ENCODE measurements at regions not wholly inside any gene's neighbourhood (a gene's known extent, or its start where the extent isn't known, plus 50 kb on each side); places are given as distances from the start of the nearest gene placed in this dataset.
"Not testable (repeated sequence)": the region's sequence is repeated elsewhere in the genome, so short reads cannot be mapped to it uniquely, and the experiment has no call there.

- DNase-seq: no peak
Measured at GRCh38 chr3:118213892-118214291, 820.8 kb downstream of the IGSF11 start.

DNA sequence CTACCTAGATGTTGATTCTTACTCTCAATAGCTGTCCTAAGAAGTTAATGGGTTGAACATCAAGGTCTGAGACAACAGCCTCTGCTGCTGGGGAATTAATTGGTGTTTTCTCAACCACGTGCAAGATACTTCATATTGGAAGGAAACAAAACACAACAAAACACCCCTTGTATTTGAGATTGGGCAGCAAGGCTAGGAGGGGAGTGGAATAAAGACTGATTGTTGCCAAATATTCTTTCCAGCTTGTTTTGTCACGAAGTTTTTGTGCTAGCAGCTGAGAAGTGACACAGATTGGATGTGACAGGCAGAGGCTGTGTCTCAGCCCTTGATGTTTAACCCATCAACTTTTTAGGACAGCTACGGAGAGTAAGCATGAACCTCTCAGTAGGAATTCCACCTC is 808.4 kb downstream of the IGSF11 start:
- no peak for DNase-seq

DNA sequence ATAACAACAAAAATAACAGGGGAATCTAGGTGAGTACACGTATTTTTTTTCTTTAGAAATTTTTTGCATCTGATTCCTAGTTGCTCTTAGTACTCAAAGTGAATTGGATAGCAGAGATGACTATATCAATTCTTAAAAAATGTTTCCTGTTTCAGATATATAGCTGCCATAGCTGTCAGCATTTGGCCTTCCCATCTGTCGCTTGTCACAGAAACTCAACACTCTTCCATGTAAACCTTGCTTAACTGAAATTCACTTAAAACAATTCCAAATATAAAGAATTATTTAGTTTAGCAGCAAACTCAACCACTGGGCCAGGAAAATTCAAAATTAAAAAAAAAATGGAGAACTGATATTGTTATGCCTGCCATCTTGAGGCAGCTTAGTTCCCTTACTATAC is 807.5 kb downstream of the IGSF11 start:
- DNase-seq: no peak

- no peak for DNase-seq
Measured at GRCh38 chr3:118228151-118228550, 806.5 kb downstream of the IGSF11 start.

GRCh38 chr3:118229196-118229595 is 805.5 kb downstream of the IGSF11 start:
- no peak for DNase-seq

- DNase-seq: no peak
Measured at GRCh38 chr3:118231578-118231977, 803.1 kb downstream of the IGSF11 start.

DNA sequence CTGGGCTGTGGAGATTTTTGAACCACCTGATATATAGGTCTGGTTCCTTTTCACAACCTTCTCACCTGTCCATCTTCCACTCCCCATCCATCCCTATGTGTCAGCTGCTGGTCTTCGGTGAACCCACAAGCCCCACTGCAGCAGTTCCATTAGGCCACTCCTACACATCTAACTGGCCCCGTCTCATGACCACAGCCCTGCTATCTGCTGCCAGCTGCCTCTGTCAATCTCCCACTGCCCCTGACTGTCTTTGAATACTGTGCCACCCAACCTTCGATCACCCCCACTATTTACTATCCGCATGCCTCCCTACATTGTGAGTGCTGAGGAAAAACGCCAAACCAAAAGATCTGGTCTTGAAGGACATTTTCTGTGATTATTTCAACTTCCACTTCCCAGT is 795.4 kb downstream of the IGSF11 start:
- no peak for DNase-seq

GRCh38 chr3:118244761-118245160 is 789.9 kb downstream of the IGSF11 start:
- DNase-seq: no peak

- DNase-seq: no peak
Measured at GRCh38 chr3:118245312-118245711, 789.3 kb downstream of the IGSF11 start.

DNA sequence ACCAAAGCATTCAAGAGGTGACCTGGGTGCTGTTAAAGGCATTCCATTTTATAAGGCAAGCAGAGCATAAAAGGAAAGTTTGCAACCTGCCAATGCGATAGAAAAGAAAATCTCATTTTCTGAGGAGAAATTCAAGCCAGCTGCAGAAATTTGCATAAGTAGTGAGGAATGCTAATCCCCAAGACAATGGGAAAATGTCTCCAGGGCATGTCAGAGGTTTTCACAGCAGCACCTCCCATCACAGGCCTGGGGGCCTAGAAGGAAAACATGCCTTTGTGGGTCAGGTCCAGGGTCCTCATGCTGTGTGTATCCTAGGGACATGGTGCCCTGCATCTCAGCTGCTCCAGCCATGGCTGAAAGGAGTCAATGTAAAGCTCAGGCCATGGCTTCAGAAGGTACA is 775.8 kb downstream of the IGSF11 start:
- not testable (repeated sequence) for DNase-seq

DNA sequence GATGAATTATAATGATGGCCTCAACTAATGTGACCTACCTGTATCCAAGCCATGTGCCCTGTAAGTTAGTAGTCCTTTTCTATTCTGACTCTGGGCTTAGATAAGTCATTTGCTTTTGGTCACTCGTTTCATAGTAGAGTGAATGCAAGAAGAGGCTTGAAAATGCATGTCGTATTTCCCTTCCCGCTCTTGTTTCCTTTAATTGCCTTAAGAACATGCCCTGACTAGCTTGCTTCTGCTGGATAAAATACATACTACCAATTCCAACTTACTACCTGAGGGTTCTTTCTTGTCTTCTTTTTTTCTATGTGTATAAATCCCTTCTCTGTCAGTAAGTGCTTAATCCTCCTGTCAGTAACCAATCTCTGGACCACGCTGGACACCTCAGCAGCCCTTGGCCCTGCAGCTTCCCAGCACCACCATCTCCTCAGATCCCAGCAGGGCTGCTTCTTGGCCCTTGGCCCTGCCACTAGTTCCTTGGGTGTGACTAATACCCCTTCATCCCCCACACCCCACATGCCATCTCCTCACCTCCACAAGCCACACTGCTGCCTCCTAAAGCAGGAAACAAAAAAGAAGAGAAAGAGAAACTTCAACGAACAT is 771.7 kb downstream of the IGSF11 start:
- no peak for DNase-seq

DNA sequence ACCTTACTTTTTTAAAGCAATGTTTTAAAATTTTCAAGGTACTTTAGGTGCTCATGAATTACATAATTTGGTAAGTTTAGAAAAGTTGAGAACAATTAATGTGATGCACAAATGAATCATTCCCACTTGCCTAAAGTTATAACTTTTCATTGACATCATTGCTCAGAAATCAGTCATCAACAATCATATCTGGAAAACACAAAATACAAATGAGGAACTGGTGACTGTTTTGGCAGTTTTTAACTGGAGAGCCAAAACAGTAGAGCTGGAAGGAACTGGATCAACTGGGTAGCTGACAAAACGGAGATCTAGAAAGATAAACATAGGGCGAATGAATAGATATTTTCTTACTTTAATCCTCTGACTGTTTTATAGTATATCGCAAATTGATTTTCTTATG is 767.1 kb downstream of the IGSF11 start:
- no peak for DNase-seq

- no peak for DNase-seq
Measured at GRCh38 chr3:118269537-118270125, 765.0 kb downstream of the IGSF11 start.

- DNase-seq: no peak
Measured at GRCh38 chr3:118272991-118273390, 761.7 kb downstream of the IGSF11 start.

- DNase-seq: no peak
Measured at GRCh38 chr3:118277814-118278213, 756.8 kb downstream of the IGSF11 start.

DNA sequence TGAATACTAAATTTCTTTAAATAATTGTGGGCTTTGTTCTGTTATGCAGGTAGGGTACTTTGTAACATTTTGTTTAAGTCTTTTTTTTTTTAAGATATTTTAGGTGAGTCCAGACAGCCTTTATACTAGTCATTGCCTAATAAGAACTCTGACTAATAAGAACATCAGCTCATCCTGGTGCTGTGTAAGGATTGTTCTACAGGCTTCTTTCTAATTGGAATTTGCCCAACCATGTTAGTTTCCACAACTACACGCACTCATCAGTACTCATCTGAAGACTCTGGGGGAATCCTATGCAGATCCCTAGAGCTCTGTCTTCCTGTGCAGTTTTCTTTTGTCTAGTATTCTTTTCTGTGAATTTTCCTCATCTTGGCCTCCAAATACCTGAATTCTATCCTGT is 741.8 kb downstream of the IGSF11 start:
- DNase-seq: no peak

DNA sequence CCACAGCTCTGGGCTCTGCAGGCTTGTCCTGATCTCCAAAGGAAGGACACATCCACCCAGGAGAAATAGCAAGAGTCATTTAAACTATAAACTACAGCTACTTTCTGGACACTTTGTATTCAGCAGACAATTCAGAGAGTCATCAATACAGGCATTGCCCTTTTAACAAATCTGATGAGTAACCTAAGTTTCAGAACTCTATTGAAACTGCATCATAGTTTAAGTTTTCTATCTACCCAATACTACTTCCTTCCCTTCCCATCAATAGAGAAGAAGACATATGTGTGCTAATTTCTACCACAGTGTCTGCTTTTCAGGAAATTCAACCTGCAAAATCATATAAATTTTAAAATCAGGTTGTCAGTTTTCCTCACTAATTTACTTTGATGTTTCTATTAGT is 736.5 kb downstream of the IGSF11 start:
- DNase-seq: no peak

DNA sequence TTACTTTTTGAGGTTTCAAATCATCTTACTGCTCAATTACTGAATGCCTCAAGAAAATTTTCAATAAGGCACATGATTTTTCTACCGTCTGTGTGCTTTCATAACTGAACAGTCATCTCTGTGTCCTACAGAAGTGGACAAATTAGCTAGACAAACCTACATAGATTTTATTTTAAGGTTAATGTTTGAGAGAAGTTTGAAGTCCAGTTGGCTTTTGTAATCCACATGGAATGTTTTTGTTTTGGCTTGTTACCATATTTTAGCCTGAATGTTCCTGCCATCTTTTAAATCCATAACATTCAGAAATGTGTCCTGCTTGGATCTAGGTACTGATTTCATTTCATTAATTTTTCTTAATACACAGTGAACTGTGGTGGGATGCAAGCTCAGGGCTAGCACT is 730.1 kb downstream of the IGSF11 start:
- DNase-seq: no peak

DNA sequence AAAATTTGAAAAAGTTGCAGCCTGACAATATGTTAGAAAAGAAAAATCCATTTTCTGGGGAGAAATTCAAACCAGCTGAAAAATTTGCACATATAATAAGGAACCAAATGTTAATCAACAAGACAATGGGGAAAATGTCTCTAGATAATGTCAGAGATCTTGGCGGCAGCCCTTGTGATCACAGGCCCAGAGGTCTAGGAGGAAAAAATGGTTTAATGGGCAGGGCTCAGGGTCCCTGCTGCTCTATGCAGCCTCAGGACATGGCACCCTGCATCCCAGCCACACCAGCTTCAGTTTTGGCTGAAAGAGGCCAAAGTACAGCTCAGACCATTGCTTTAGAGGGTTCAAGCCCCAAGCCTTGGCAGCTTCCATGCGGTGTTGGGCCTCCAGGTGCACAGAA is 701.9 kb downstream of the IGSF11 start:
- no peak for DNase-seq

GRCh38 chr3:118337649-118338048 is 697.0 kb downstream of the IGSF11 start:
- no peak for DNase-seq

DNA sequence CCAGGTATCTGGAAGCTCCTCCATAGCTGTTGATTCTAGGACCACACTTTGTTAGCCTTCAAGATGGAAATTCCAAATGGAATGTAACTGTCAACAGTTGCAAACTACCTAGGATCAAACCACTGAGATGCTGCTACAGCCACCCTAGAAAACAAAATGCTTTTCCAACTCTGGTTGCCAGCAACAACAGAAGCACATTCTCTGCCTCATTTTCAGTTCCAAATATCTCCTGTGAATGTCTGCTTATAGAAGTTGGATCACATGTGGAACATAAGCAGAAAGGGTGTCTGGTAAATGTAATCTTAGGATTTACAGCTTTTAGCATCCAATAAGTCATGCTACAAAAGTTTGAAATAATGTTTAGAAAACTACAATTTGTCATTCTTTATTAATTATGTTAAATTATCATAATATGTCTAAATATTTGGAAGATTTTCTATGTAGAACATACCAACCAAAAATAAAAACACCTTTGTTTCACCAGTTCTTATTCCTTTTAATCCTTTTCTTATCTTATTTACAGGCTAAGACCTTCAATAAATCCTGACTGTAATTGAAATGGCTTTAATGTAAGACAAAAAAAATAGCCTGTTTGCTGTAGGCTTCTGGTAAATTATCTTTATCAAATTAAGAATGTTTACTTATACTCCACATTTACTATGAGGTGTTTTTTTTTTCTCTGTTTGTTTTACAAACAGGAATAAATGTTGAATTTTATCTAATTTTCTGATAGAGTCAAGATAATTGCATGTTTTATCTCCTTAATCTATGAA is 687.1 kb downstream of the IGSF11 start:
- no peak for DNase-seq

- no peak for DNase-seq
Measured at GRCh38 chr3:118348169-118348557, 686.5 kb downstream of the IGSF11 start.

DNA sequence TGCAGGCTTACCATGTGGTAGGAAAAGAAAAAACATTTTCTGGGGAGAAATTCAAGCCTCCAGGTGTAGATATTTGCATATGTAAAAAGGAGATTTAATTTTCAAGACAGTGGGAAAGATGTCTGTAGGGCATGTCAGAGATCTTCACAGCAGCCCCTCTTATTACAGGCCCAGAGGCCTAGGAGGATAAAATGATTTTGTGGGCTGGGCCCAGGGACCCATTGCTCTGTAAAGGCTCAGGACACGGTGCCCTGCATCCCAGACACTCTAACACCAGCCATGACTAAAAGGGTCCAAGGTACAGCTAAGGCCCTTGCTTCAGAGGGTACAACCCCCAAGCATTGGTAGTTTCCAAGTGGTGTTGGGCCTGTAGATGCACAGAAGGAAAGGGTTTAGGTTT is 680.1 kb downstream of the IGSF11 start:
- no peak for DNase-seq

- no peak for DNase-seq
Measured at GRCh38 chr3:118369892-118370491, 664.7 kb downstream of the IGSF11 start.
